Epidermal melanocyte (primary cell): ENCODE measurements at regions not wholly inside any gene's neighbourhood (a gene's known extent, or its start where the extent isn't known, plus 50 kb on each side); places are given as distances from the start of the nearest gene placed in this dataset.
A peak's percentile ranks its signal among the peaks of the same experiment; 100 is the strongest.

Experiments used
- DNase-seq: peaks from one replicate; pipeline ENCODE4 v3.0.0; 2011; ENCODE audit warnings: low spot score; ENCODE audit not compliant: insufficient read length

GRCh38 chr16:63578791-63579190 is 1542.6 kb upstream of the CDH8 start:
- no peak for DNase-seq

- DNase-seq: no peak
These were observed 1541.7 kb upstream of the CDH8 start for GRCh38 chr16:63577891-63578290.

GRCh38 chr16:63575041-63575440 is 1538.8 kb upstream of the CDH8 start:
- DNase-seq: no peak

GRCh38 chr16:63568164-63568563 is 1531.9 kb upstream of the CDH8 start:
- DNase-seq: no peak

- DNase-seq: no peak
These were observed 1527.7 kb upstream of the CDH8 start for GRCh38 chr16:63563819-63564505.

GRCh38 chr16:63553980-63554379 is 1517.7 kb upstream of the CDH8 start:
- DNase-seq: no peak

- no peak for DNase-seq
These were observed 1503.0 kb upstream of the CDH8 start for GRCh38 chr16:63539276-63539675.

- no peak for DNase-seq
These were observed 1494.7 kb upstream of the CDH8 start for GRCh38 chr16:63530974-63531373.

GRCh38 chr16:63530208-63530607 is 1494.0 kb upstream of the CDH8 start:
- DNase-seq: no peak

- DNase-seq: no peak
These were observed 1491.2 kb upstream of the CDH8 start for GRCh38 chr16:63527404-63527803.

- no peak for DNase-seq
These were observed 1480.2 kb upstream of the CDH8 start for GRCh38 chr16:63516394-63516793.

GRCh38 chr16:63512910-63513309 is 1476.7 kb upstream of the CDH8 start:
- no peak for DNase-seq

GRCh38 chr16:63497408-63497807 is 1461.2 kb upstream of the CDH8 start:
- DNase-seq: no peak

GRCh38 chr16:63496282-63496681 is 1460.0 kb upstream of the CDH8 start:
- no peak for DNase-seq

- no peak for DNase-seq
These were observed 1452.7 kb upstream of the CDH8 start for GRCh38 chr16:63488955-63489354.

- no peak for DNase-seq
These were observed 1444.8 kb upstream of the CDH8 start for GRCh38 chr16:63481060-63481459.

GRCh38 chr16:63473725-63474124 is 1437.5 kb upstream of the CDH8 start:
- no peak for DNase-seq

- DNase-seq: no peak
These were observed 1431.3 kb upstream of the CDH8 start for GRCh38 chr16:63467513-63467912.

GRCh38 chr16:63462316-63462715 is 1426.1 kb upstream of the CDH8 start:
- DNase-seq: no peak

GRCh38 chr16:63461248-63461841 is 1425.1 kb upstream of the CDH8 start:
- peak; percentile 32 for DNase-seq

- no peak for DNase-seq
These were observed 1422.6 kb upstream of the CDH8 start for GRCh38 chr16:63458846-63459245.

GRCh38 chr16:63457869-63458268 is 1421.6 kb upstream of the CDH8 start:
- no peak for DNase-seq

GRCh38 chr16:63453261-63453660 is 1417.0 kb upstream of the CDH8 start:
- DNase-seq: no peak
